ENCODE measurements at regions not wholly inside any gene's neighbourhood (a gene's known extent, or its start where the extent isn't known, plus 50 kb on each side); places are given as distances from the start of the nearest gene placed in this dataset.

GRCh38 chr7:116152276-116152675 is 58.1 kb upstream of the TES start:
- H3K4me3 ChIP-seq (ENCODE audit: low read depth in 1 of 3, low read length in 3 of 3): no peak overlapping the region
- DNase-seq: no peak
- no peaks in the 10 kb centered on the region for H3K27me3 ChIP-seq (ENCODE audit: control insufficient read depth in 3 of 3, insufficient read depth in 3 of 3, low read length in 3 of 3)
- no peaks in the 10 kb centered on the region for H3K9me3 ChIP-seq (ENCODE audit: control insufficient read depth in 2 of 2, insufficient read depth in 1 of 2, low read depth in 1 of 2, low read length in 1 of 2)
- no peak for FAIRE-seq
- H3K4me1 ChIP-seq (ENCODE audit: control insufficient read depth in 3 of 3, insufficient read depth in 2 of 3, low read depth in 1 of 3, low read length in 2 of 3): no peaks in the 10 kb centered on the region
- H3K27ac ChIP-seq (ENCODE audit: low read depth in 1 of 3, low read length in 2 of 3): no peak overlapping the region
- no peaks in the 10 kb centered on the region for H3K36me3 ChIP-seq (ENCODE audit: control insufficient read depth in 3 of 3, insufficient read depth in 2 of 3, low read depth in 1 of 3, low read length in 3 of 3)
- 91 to 96% (median 92%) methylated on average over 2 of the region's 2 CpGs for WGBS, 3 donors

- 85 to 90% (median 89%) methylated on average over 9 of the region's 9 CpGs for WGBS, 3 donors
- DNase-seq (no peak), FAIRE-seq (no peak)
- no peaks in the 10 kb centered on the region for H3K4me1 ChIP-seq (ENCODE audit: control insufficient read depth in 3 of 3, insufficient read depth in 2 of 3, low read depth in 1 of 3, low read length in 2 of 3)
- no peaks in the 10 kb centered on the region for H3K36me3 ChIP-seq (ENCODE audit: control insufficient read depth in 3 of 3, insufficient read depth in 2 of 3, low read depth in 1 of 3, low read length in 3 of 3)
- no peaks in the 10 kb centered on the region for H3K9me3 ChIP-seq (ENCODE audit: control insufficient read depth in 2 of 2, insufficient read depth in 1 of 2, low read depth in 1 of 2, low read length in 1 of 2)
- H3K27me3 ChIP-seq (ENCODE audit: control insufficient read depth in 3 of 3, insufficient read depth in 3 of 3, low read length in 3 of 3): no peaks in the 10 kb centered on the region
- no peak overlapping the region for H3K27ac ChIP-seq (ENCODE audit: low read depth in 1 of 3, low read length in 2 of 3)
- H3K4me3 ChIP-seq (ENCODE audit: low read depth in 1 of 3, low read length in 3 of 3): no peak overlapping the region
Observed at GRCh38 chr7:116153050-116153449, 57.3 kb upstream of the TES start.

GRCh38 chr7:116159711-116160110 is 50.6 kb upstream of the TES start:
- Histone ChIP-seq H3K27me3 (ENCODE audit: control insufficient read depth in 3 of 3, insufficient read depth in 3 of 3, low read length in 3 of 3) (no peaks in the 10 kb centered on the region), H3K27ac (ENCODE audit: low read depth in 1 of 3, low read length in 2 of 3) (no peak overlapping the region), H3K4me1 (ENCODE audit: control insufficient read depth in 3 of 3, insufficient read depth in 2 of 3, low read depth in 1 of 3, low read length in 2 of 3) (no peaks in the 10 kb centered on the region), H3K4me3 (ENCODE audit: low read depth in 1 of 3, low read length in 3 of 3) (no peak overlapping the region), H3K36me3 (ENCODE audit: control insufficient read depth in 3 of 3, insufficient read depth in 2 of 3, low read depth in 1 of 3, low read length in 3 of 3) (no peaks in the 10 kb centered on the region), H3K9me3 (ENCODE audit: control insufficient read depth in 2 of 2, insufficient read depth in 1 of 2, low read depth in 1 of 2, low read length in 1 of 2) (no peaks in the 10 kb centered on the region)
- whole genome bisulfite sequencing, 3 donors: 82 to 89% (median 88%) methylated on average over 4 of the region's 4 CpGs
- no peak for FAIRE-seq
- DNase-seq: no peak

Data from small intestine (tissue), 7 donors.